ENCODE measurements at regions not wholly inside any gene's neighbourhood (a gene's known extent, or its start where the extent isn't known, plus 50 kb on each side); places are given as distances from the start of the nearest gene placed in this dataset.

GRCh38 chr10:62597226-62597625, 207.3 kb upstream of the ADO start:
- TF ChIP-seq CTCF (IDR thresholded peaks at IDR 0.05 in 8 of 11, conservative IDR thresholded peaks at IDR 0.05 in 3 of 11) (no peak), POLR2A (IDR thresholded peaks at IDR 0.05) (no peak), POLR2AphosphoS5 (IDR thresholded peaks at IDR 0.05) (no peak)

All from spleen (tissue), 7 donors.